HEK293 (cell line): ENCODE measurements at regions not wholly inside any gene's neighbourhood (a gene's known extent, or its start where the extent isn't known, plus 50 kb on each side); places are given as distances from the start of the nearest gene placed in this dataset.

Experiments used
- CTCF ChIA-PET: fragments of 350-600 bp; formaldehyde crosslinking; extraction: SDS; loops from one replicate; lab custom pipeline; 2021; ENCODE audit warnings: antibody characterized with exemption; lab: Yijun Ruan, JAX
- POLR2A ChIA-PET: fragments of 300-600 bp; formaldehyde crosslinking; extraction: SDS; loops from one replicate; lab custom pipeline; 2020; ENCODE audit warnings: antibody characterized with exemption, inconsistent platforms; lab: Yijun Ruan, JAX
- H3K27ac ChIP-seq: fragments of 200-500 bp; sonication (Bioruptor generic); 2 replicates; pipeline ENCODE4 v1.5.1; 2014; ENCODE audit warnings: low read depth, low read length, control low read depth, inconsistent platforms; ENCODE audit errors: extremely low read depth
- H3K36me3 ChIP-seq, 2 experiments: fragments of 200-500 bp in 1 of 2; sonication (Bioruptor generic) in 1 of 2; 1 replicate in 1 of 2; 2 replicates in 1 of 2; pipeline ENCODE4 v1.5.1; 2014 to 2017; ENCODE audit warnings: inconsistent platforms in 2 of 2, low read length in 2 of 2; ENCODE audit not compliant: control insufficient read depth in 2 of 2, insufficient read depth in 1 of 2
- H3K4me1 ChIP-seq: fragments of 200-500 bp; sonication (Bioruptor generic); 2 replicates; pipeline ENCODE4 v1.5.1; 2014; ENCODE audit warnings: mild to moderate bottlenecking, low read length, inconsistent platforms; ENCODE audit not compliant: control insufficient read depth, insufficient read depth
- H3K4me3 ChIP-seq: 2 replicates; pipeline ENCODE4 v1.5.1; 2011; ENCODE audit warnings: low read depth, mild to moderate bottlenecking, control low read depth, low read length, moderate library complexity
- H3K9me3 ChIP-seq: fragments of 200-500 bp; sonication (Bioruptor generic); 2 replicates; pipeline ENCODE4 v1.5.1; 2014; ENCODE audit warnings: low read depth, low read length, inconsistent platforms; ENCODE audit not compliant: control insufficient read depth, insufficient read depth
- GLIS2 ChIP-seq: fragments of 450-650 bp; formaldehyde crosslinking; IDR thresholded peaks from 2 replicates; pipeline ENCODE4 v1.5.1; 2016; ENCODE audit warnings: missing biosample characterization, missing genetic modification characterization
- HOXD13 ChIP-seq: sonication (generic); formaldehyde crosslinking; IDR thresholded peaks from 2 replicates; pipeline ENCODE4 v1.8.0; 2022; ENCODE audit warnings: missing genetic modification reagents, borderline replicate concordance
- KLF1 ChIP-seq: fragments of 450-650 bp; formaldehyde crosslinking; IDR thresholded peaks from 2 replicates; pipeline ENCODE4 v1.5.1; 2016; ENCODE audit warnings: missing biosample characterization, missing genetic modification characterization
- KLF7 ChIP-seq: fragments of 450-650 bp; formaldehyde crosslinking; IDR thresholded peaks from 2 replicates; pipeline ENCODE4 v1.5.1; 2016; ENCODE audit warnings: missing biosample characterization, missing genetic modification characterization, borderline replicate concordance
- KLF8 ChIP-seq: fragments of 450-650 bp; formaldehyde crosslinking; IDR thresholded peaks from 2 replicates; pipeline ENCODE4 v1.5.1; 2016; ENCODE audit warnings: missing biosample characterization, missing genetic modification characterization
- PRDM10 ChIP-seq: fragments of 450-650 bp; formaldehyde crosslinking; IDR thresholded peaks from 2 replicates; pipeline ENCODE4 v1.5.1; 2016; ENCODE audit warnings: missing biosample characterization, missing genetic modification characterization
- WT1 ChIP-seq: fragments of 450-650 bp; formaldehyde crosslinking; IDR thresholded peaks from 2 replicates; pipeline ENCODE4 v1.5.1; 2016; ENCODE audit warnings: missing biosample characterization, missing genetic modification characterization
- ZBTB8A ChIP-seq: fragments of 450-650 bp; formaldehyde crosslinking; IDR thresholded peaks from 2 replicates; pipeline ENCODE4 v1.5.1; 2016; ENCODE audit warnings: missing biosample characterization, missing genetic modification characterization
- ZNF146 ChIP-seq: fragments of 450-650 bp; formaldehyde crosslinking; IDR thresholded peaks from 2 replicates; pipeline ENCODE4 v1.5.1; 2016; ENCODE audit warnings: missing biosample characterization, missing genetic modification characterization
- ZNF174 ChIP-seq: fragments of 450-650 bp; formaldehyde crosslinking; IDR thresholded peaks from 2 replicates; pipeline ENCODE4 v1.5.0; 2017; ENCODE audit warnings: missing biosample characterization, mild to moderate bottlenecking, missing genetic modification characterization
- ZNF211 ChIP-seq: fragments of 450-650 bp; formaldehyde crosslinking; IDR thresholded peaks from 2 replicates; pipeline ENCODE4 v1.5.1; 2016; ENCODE audit warnings: low read depth, missing biosample characterization, missing genetic modification characterization
- ZNF221 ChIP-seq: fragments of 450-650 bp; formaldehyde crosslinking; IDR thresholded peaks from 2 replicates; pipeline ENCODE4 v1.5.1; 2017; ENCODE audit warnings: missing biosample characterization, missing genetic modification characterization, borderline replicate concordance
- ZNF26 ChIP-seq: fragments of 450-650 bp; formaldehyde crosslinking; IDR thresholded peaks from 2 replicates; pipeline ENCODE4 v1.5.1; 2016; ENCODE audit warnings: missing biosample characterization, missing genetic modification characterization
- ZNF302 ChIP-seq: fragments of 450-650 bp; formaldehyde crosslinking; IDR thresholded peaks from 2 replicates; pipeline ENCODE4 v1.5.1; 2016; ENCODE audit warnings: missing biosample characterization, missing genetic modification characterization, low read depth
- ZNF501 ChIP-seq: fragments of 450-650 bp; formaldehyde crosslinking; IDR thresholded peaks from 2 replicates; pipeline ENCODE4 v1.5.1; 2016; ENCODE audit warnings: missing biosample characterization, missing genetic modification characterization
- ZNF544 ChIP-seq: fragments of 450-650 bp; formaldehyde crosslinking; IDR thresholded peaks from 2 replicates; pipeline ENCODE4 v1.5.0; 2017; ENCODE audit warnings: missing biosample characterization, missing genetic modification characterization
- ZNF555 ChIP-seq: fragments of 450-650 bp; formaldehyde crosslinking; conservative IDR thresholded peaks from 2 replicates; pipeline ENCODE4 v1.5.1; 2017; ENCODE audit warnings: missing biosample characterization, mild to moderate bottlenecking, missing genetic modification characterization, inconsistent platforms
- ZNF558 ChIP-seq: fragments of 450-650 bp; formaldehyde crosslinking; IDR thresholded peaks from 2 replicates; pipeline ENCODE4 v1.5.1; 2016; ENCODE audit warnings: missing biosample characterization, missing genetic modification characterization
- ZNF623 ChIP-seq: fragments of 450-650 bp; formaldehyde crosslinking; IDR thresholded peaks from 2 replicates; pipeline ENCODE4 v1.5.1; 2016; ENCODE audit warnings: missing biosample characterization, missing genetic modification characterization
- ZNF624 ChIP-seq: fragments of 450-650 bp; formaldehyde crosslinking; IDR thresholded peaks from 2 replicates; pipeline ENCODE4 v1.5.1; 2017; ENCODE audit warnings: missing biosample characterization, missing genetic modification characterization
- ZNF629 ChIP-seq: fragments of 450-650 bp; formaldehyde crosslinking; IDR thresholded peaks from 2 replicates; pipeline ENCODE4 v1.5.1; 2017; ENCODE audit warnings: missing biosample characterization, missing genetic modification characterization
- ZNF660 ChIP-seq: fragments of 450-650 bp; IDR thresholded peaks from 2 replicates; pipeline ENCODE4 v1.5.1; 2018; ENCODE audit warnings: missing biosample characterization, mild to moderate bottlenecking, missing genetic modification characterization
- ZNF670 ChIP-seq: fragments of 450-650 bp; formaldehyde crosslinking; IDR thresholded peaks from 2 replicates; pipeline ENCODE4 v1.5.1; 2016; ENCODE audit warnings: missing biosample characterization, missing genetic modification characterization, low read depth
- ZNF692 ChIP-seq: fragments of 450-650 bp; formaldehyde crosslinking; IDR thresholded peaks from 2 replicates; pipeline ENCODE4 v1.5.1; 2016; ENCODE audit warnings: missing biosample characterization, missing genetic modification characterization
- ZNF76 ChIP-seq: fragments of 450-650 bp; formaldehyde crosslinking; IDR thresholded peaks from 2 replicates; pipeline ENCODE4; 2016; ENCODE audit warnings: low read depth, missing biosample characterization, missing genetic modification characterization, borderline replicate concordance
- ZNF768 ChIP-seq: fragments of 450-650 bp; formaldehyde crosslinking; IDR thresholded peaks from 2 replicates; pipeline ENCODE4 v1.5.1; 2018; ENCODE audit warnings: missing biosample characterization, mild to moderate bottlenecking, missing genetic modification characterization
- ZNF785 ChIP-seq: fragments of 450-650 bp; formaldehyde crosslinking; IDR thresholded peaks from 2 replicates; pipeline ENCODE4 v1.5.1; 2016; ENCODE audit warnings: missing biosample characterization, missing genetic modification characterization
- ZNF843 ChIP-seq: fragments of 450-650 bp; formaldehyde crosslinking; IDR thresholded peaks from 2 replicates; pipeline ENCODE4 v1.5.1; 2016; ENCODE audit warnings: missing biosample characterization, missing genetic modification characterization

GRCh38 chr18:40108596-40108995 lies 1846.4 kb upstream of the PIK3C3 start:
- H3K27ac ChIP-seq: no peak overlapping the region
- TF ChIP-seq ZNF76 (tag by site-specific recombination) (no peak), ZNF629 (tag by site-specific recombination) (no peak), KLF7 (tag by site-specific recombination) (no peak), ZNF211 (tag by site-specific recombination) (no peak), ZNF670 (no peak)
- TF ChIP-seq, all 188 proteins: peak for 0
- no peaks in the 10 kb centered on the region for H3K9me3 ChIP-seq
- H3K4me3 ChIP-seq: no peak overlapping the region
- no peaks in the 10 kb centered on the region for H3K4me1 ChIP-seq
- H3K36me3 ChIP-seq: no peaks in the 10 kb centered on the region
- CTCF ChIA-PET: no interaction called here
- POLR2A ChIA-PET: no interaction called here

- H3K4me3 ChIP-seq: no peak overlapping the region
- CTCF ChIA-PET: no interaction called here
- no peak for TF ChIP-seq ZNF501 (tag by site-specific recombination)
- no peak for TF ChIP-seq ZNF624
- no peak for TF ChIP-seq ZBTB8A (tag by site-specific recombination)
- TF ChIP-seq ZNF843 (tag by site-specific recombination): no peak
- no peak for TF ChIP-seq ZNF544 (tag by site-specific recombination)
- TF ChIP-seq GLIS2 (tag by site-specific recombination): no peak
- TF ChIP-seq WT1 (tag by site-specific recombination): no peak
- TF ChIP-seq ZNF558: no peak
- no peak for TF ChIP-seq ZNF555 (tag by site-specific recombination)
- TF ChIP-seq, all 188 proteins: peak for 0
- POLR2A ChIA-PET: no interaction called here
- no peak overlapping the region for H3K27ac ChIP-seq
- H3K9me3 ChIP-seq: no peaks in the 10 kb centered on the region
- no peaks in the 10 kb centered on the region for H3K36me3 ChIP-seq
- H3K4me1 ChIP-seq: no peaks in the 10 kb centered on the region
Measured at GRCh38 chr18:40102903-40103302, 1852.1 kb upstream of the PIK3C3 start.

GRCh38 chr18:40099641-40100040 lies 1855.4 kb upstream of the PIK3C3 start:
- no peaks in the 10 kb centered on the region for H3K4me1 ChIP-seq
- no peak overlapping the region for H3K4me3 ChIP-seq
- no peaks in the 10 kb centered on the region for H3K36me3 ChIP-seq
- POLR2A ChIA-PET: no interaction called here
- no peaks in the 10 kb centered on the region for H3K9me3 ChIP-seq
- H3K27ac ChIP-seq: no peak overlapping the region
- CTCF ChIA-PET: no interaction called here
- no peak for TF ChIP-seq ZNF623 (tag by site-specific recombination)
- no peak for TF ChIP-seq ZNF26 (tag by site-specific recombination)
- no peak for TF ChIP-seq ZNF174 (tag by site-specific recombination)
- no peak for TF ChIP-seq ZNF660 (tag by site-specific recombination)
- no peak for TF ChIP-seq KLF8
- no peak for TF ChIP-seq PRDM10 (tag by site-specific recombination)
- TF ChIP-seq ZNF302: no peak
- no peak for TF ChIP-seq KLF1
- no peak for TF ChIP-seq ZNF221 (tag by site-specific recombination)
- TF ChIP-seq ZNF768 (tag by site-specific recombination): no peak
- TF ChIP-seq ZNF555 (tag by site-specific recombination): no peak
- no peak for TF ChIP-seq HOXD13 (CRISPR knock-in tag)
- no peak for TF ChIP-seq ZNF146 (tag by site-specific recombination)
- no peak for TF ChIP-seq ZNF692 (tag by site-specific recombination)
- TF ChIP-seq ZNF785 (tag by site-specific recombination): no peak
